Epithelial cell of esophagus (primary cell): ENCODE measurements at regions not wholly inside any gene's neighbourhood (a gene's known extent, or its start where the extent isn't known, plus 50 kb on each side); places are given as distances from the start of the nearest gene placed in this dataset.
A peak's percentile ranks its signal among the peaks of the same experiment; 100 is the strongest.

Source experiments
- DNase-seq: peaks from one replicate; pipeline ENCODE4 v3.0.0; 2010; ENCODE audit warnings: low read depth
- H3K4me3 ChIP-seq: 2 replicates; pipeline ENCODE4 v1.5.1; 2011; ENCODE audit warnings: mild to moderate bottlenecking, low read length, control low read depth
- TF ChIP-seq, protein P1 (sequence below): IDR thresholded peaks from 2 replicates; pipeline ENCODE4 v1.5.1; 2011; ENCODE audit warnings: low read depth, mild to moderate bottlenecking, low read length, control low read depth, inconsistent platforms; ENCODE audit not compliant: insufficient read depth; ENCODE audit errors: missing control alignments

DNA sequence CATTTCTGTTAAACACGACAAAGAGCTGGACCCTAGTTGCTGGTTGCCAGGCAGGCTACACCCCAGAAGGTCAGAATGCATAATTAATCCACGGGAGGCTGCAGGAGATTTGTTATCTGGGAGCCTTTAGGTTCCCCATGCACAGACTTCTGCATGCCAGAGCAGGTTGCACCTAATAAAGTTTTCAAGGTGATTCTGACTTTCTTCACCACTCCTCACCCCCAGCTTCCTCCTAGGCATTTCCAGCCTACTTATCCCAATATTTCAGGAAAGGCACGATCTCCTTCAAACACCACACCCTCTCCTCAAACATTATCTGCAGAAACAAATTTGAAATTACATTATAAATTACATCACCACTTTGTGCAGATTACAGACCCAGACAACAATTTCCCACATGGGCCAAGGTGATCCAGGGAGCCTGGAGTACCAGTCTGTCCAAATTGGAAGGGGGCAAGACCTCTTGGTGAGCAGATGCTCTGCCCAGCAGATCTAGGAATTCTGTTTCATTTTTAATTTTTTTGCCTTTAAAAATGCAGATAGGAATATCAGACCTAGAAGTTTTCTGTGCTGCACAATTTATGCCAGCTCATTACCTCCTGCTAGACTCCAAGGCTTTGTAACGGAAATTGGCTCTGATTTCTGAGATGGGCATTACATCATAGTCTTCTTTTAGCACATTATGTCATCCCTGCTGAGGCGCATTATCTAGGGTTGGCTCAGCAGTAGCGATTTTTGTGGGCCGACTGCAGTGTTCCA lies 363.4 kb upstream of the SLC30A5 start:
- TF ChIP-seq, protein P1, sequence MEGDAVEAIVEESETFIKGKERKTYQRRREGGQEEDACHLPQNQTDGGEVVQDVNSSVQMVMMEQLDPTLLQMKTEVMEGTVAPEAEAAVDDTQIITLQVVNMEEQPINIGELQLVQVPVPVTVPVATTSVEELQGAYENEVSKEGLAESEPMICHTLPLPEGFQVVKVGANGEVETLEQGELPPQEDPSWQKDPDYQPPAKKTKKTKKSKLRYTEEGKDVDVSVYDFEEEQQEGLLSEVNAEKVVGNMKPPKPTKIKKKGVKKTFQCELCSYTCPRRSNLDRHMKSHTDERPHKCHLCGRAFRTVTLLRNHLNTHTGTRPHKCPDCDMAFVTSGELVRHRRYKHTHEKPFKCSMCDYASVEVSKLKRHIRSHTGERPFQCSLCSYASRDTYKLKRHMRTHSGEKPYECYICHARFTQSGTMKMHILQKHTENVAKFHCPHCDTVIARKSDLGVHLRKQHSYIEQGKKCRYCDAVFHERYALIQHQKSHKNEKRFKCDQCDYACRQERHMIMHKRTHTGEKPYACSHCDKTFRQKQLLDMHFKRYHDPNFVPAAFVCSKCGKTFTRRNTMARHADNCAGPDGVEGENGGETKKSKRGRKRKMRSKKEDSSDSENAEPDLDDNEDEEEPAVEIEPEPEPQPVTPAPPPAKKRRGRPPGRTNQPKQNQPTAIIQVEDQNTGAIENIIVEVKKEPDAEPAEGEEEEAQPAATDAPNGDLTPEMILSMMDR: no peak
- peak; percentile 36 for DNase-seq
- H3K4me3 ChIP-seq: no peak overlapping the region

DNA sequence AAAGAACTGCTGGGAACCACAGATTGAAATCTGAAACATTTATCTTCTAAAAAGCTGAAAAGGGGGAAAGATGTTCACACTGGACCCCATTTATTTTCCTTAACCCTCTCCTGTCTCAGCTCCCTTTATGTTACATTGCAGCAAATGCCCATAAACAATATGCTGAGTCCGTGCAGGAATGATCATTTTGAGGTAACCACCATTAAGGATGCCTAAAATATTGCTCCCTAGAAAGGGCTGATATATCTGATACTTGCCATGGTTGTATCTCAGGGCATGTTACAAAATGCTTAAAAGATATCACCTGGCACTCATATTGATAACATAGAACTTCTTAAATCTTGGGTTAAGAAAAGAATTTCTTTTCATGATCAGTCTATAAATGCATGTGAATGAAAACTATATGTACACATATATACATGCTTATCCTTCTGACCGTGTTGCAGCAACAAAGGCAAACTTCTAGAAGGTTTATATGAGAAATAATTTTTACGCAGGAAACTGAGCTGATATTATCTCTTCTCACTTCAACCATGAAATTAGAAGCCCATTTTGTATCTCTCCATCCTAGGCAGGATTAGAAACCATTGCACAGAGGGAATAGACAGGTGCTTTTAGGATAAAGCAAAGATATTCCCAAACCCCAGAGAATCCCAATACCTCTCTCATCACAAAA lies 362.7 kb upstream of the SLC30A5 start:
- no peak for DNase-seq
- TF ChIP-seq, protein P1: no peak
- no peak overlapping the region for H3K4me3 ChIP-seq

DNA sequence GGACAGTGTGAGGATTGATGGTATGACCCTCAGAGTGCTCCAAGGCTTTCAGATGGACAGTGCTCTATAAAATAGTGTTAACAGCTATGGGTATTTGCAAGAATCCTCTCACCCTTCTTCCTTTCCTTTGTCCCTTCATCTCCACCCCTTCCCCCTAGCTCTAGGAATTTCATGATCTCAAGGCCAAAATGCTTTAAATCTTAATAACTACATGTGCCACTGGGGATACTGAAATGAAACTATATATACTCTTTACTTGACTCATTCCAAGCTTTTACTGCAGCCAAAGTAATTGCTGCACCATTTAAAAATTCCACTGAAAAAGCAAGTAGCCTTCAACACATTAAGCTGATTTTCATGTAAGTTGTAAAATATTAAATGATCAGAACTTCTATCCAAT lies 361.6 kb upstream of the SLC30A5 start:
- H3K4me3 ChIP-seq: no peak overlapping the region
- TF ChIP-seq, protein P1: no peak
- DNase-seq: no peak

DNA sequence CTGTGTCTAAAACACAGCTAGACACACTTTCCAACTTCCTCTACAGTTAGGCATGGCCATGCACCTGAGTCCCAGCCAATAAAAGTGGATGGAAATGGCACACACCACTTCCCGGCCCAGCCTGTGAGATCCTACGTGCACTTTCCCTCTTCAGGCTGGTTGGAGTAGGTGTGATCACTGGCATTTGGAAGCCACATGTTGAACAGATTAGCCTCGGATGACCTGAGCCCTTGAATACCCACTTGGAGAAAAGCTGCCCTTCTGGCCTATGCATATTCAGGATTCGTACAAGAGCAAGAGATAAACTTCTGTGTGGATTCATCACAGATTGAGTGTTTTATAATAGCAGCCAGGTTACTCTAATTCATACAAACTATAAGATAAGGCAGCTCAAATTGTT lies 359.0 kb upstream of the SLC30A5 start:
- TF ChIP-seq, protein P1: no peak
- DNase-seq: no peak

DNA sequence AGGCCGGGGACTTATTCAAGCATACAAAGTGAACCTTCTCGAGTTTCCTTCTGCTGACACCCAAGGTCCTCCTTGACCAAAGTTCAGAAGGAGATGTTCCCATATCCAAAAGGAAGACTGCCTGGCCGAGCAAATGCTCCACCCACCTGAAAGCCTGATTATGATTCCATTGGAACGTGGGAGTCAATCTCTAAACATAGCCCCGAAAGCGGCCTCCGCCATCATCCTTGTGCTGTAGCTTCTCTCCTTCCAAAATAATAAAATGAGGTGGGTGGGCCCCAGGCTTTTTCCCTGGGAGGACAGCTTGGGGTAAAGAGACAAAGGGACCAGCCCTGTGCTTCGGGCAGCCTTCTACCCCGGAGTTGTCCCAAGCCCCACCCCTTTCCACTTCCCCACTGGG lies 355.6 kb upstream of the SLC30A5 start:
- TF ChIP-seq, protein P1: no peak
- no peak for DNase-seq
- H3K4me3 ChIP-seq: no peak overlapping the region

More for the DNA sequence above, 359.0 kb upstream of the SLC30A5 start:
- H3K4me3 ChIP-seq: no peak overlapping the region

DNA sequence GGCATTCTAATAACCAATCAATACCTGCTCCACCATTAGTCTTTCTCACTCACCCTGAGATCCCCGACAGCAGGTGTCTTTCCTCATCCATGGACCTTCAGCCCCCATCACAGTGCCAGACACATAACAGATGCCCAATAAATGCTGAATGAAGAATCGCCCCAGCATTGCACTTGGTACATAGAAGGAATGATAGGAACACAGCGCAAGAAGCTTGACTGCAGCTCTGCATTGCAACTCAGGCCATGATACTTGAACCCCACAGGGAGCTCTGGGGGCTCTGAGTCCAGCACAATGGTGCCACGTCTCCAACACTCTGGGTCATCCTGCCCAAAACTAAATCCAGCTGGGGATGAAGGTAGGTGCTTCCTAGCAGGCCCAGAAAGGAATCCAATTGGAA lies 355.0 kb upstream of the SLC30A5 start:
- H3K4me3 ChIP-seq: no peak overlapping the region
- DNase-seq: no peak
- TF ChIP-seq, protein P1: no peak
